ENCODE measurements at regions not wholly inside any gene's neighbourhood (a gene's known extent, or its start where the extent isn't known, plus 50 kb on each side); places are given as distances from the start of the nearest gene placed in this dataset.

- TF ChIP-seq POLR2A (IDR thresholded peaks at IDR 0.05), result no peak
- TF ChIP-seq CTCF (IDR thresholded peaks at IDR 0.05), result no peak
Observed at GRCh38 chrX:7247346-7247745, 99.4 kb upstream of the PUDP start.
